ENCODE measurements at regions not wholly inside any gene's neighbourhood (a gene's known extent, or its start where the extent isn't known, plus 50 kb on each side); places are given as distances from the start of the nearest gene placed in this dataset.

- intact Hi-C loops (cut with micrococcal nuclease; ENCODE audit: unreplicated experiment), result no loop called here
- no peaks in the 10 kb centered on the region for H3K36me3 ChIP-seq (ENCODE audit: insufficient read depth, low read length, poor library complexity, severe bottlenecking)
- no TSS peak for BruUV-seq (replicated peaks)
- ChIA-PET POLR2A (ENCODE audit: low non-redundant PET) (no interaction called here), CTCF (no interaction called here)
- no peaks in the 10 kb centered on the region for H3K9me3 ChIP-seq (ENCODE audit: low read depth, low read length, poor library complexity, severe bottlenecking)
- no peak for TF ChIP-seq EZH2 (IDR thresholded peaks at IDR 0.05; ENCODE audit: borderline replicate concordance, low read depth, low read length, poor library complexity, severe bottlenecking)
- no peak for TF ChIP-seq CTCF (conservative IDR thresholded peaks at IDR 0.05; ENCODE audit: low read depth, low read length)
- H3K27me3 ChIP-seq (replicated peaks; ENCODE audit: insufficient read depth, low read depth, low read length, poor library complexity), result no peaks in the 10 kb centered on the region
- H3K4me3 ChIP-seq (ENCODE audit: low read depth, low read length, poor library complexity, severe bottlenecking), result no peak overlapping the region
- DNase-seq (ENCODE audit: low spot score), result no peak
- no peaks in the 10 kb centered on the region for H3K4me1 ChIP-seq (ENCODE audit: insufficient read depth, low read length, poor library complexity, severe bottlenecking)
- no peak overlapping the region for H3K27ac ChIP-seq (ENCODE audit: low read depth, low read length, poor library complexity, severe bottlenecking)
Observed at GRCh38 chr5:105259581-105260217, 1697.1 kb upstream of the NUDT12 start.

DNA sequence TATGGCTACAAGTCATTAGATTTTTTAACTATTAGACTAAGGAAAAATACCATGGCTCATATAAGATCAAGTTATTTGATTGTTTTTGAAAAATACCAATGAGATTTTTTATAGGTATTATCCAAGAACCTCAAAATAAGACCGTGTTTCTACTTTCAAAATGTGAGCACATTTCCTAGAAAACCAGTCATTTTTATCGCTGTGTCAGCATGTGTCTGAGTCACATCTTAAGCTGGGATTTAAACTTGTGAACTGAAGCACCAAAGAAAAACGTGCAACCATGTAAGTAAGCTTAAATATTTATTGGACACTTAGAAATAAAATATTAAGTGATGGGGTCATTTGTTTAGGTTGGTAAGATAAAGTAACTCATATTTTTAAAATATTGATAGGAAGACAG lies 1676.0 kb upstream of the NUDT12 start:
- Histone ChIP-seq H3K9me3 (ENCODE audit: low read depth, low read length, poor library complexity, severe bottlenecking) (no peaks in the 10 kb centered on the region), H3K4me1 (ENCODE audit: insufficient read depth, low read length, poor library complexity, severe bottlenecking) (no peaks in the 10 kb centered on the region), H3K36me3 (ENCODE audit: insufficient read depth, low read length, poor library complexity, severe bottlenecking) (no peaks in the 10 kb centered on the region), H3K27me3 (replicated peaks; ENCODE audit: insufficient read depth, low read depth, low read length, poor library complexity) (no peaks in the 10 kb centered on the region), H3K27ac (ENCODE audit: low read depth, low read length, poor library complexity, severe bottlenecking) (no peak overlapping the region), H3K4me3 (ENCODE audit: low read depth, low read length, poor library complexity, severe bottlenecking) (no peak overlapping the region)
- TF ChIP-seq CTCF (conservative IDR thresholded peaks at IDR 0.05; ENCODE audit: low read depth, low read length) (no peak), EZH2 (IDR thresholded peaks at IDR 0.05; ENCODE audit: borderline replicate concordance, low read depth, low read length, poor library complexity, severe bottlenecking) (no peak)
- no TSS peak for BruUV-seq (replicated peaks)
- ChIA-PET CTCF (no interaction called here), POLR2A (ENCODE audit: low non-redundant PET) (no interaction called here)
- intact Hi-C loops (cut with micrococcal nuclease; ENCODE audit: unreplicated experiment), result no loop called here
- DNase-seq (ENCODE audit: low spot score), result no peak

GRCh38 chr5:105230516-105231157 lies 1668.0 kb upstream of the NUDT12 start:
- Histone ChIP-seq H3K9me3 (ENCODE audit: low read depth, low read length, poor library complexity, severe bottlenecking) (no peaks in the 10 kb centered on the region), H3K27ac (ENCODE audit: low read depth, low read length, poor library complexity, severe bottlenecking) (no peak overlapping the region), H3K36me3 (ENCODE audit: insufficient read depth, low read length, poor library complexity, severe bottlenecking) (no peaks in the 10 kb centered on the region), H3K4me3 (ENCODE audit: low read depth, low read length, poor library complexity, severe bottlenecking) (no peak overlapping the region), H3K27me3 (replicated peaks; ENCODE audit: insufficient read depth, low read depth, low read length, poor library complexity) (no peaks in the 10 kb centered on the region), H3K4me1 (ENCODE audit: insufficient read depth, low read length, poor library complexity, severe bottlenecking) (no peaks in the 10 kb centered on the region)
- intact Hi-C loops (cut with micrococcal nuclease; ENCODE audit: unreplicated experiment), result no loop called here
- TF ChIP-seq EZH2 (IDR thresholded peaks at IDR 0.05; ENCODE audit: borderline replicate concordance, low read depth, low read length, poor library complexity, severe bottlenecking) (no peak), CTCF (conservative IDR thresholded peaks at IDR 0.05; ENCODE audit: low read depth, low read length) (no peak)
- POLR2A ChIA-PET (ENCODE audit: low non-redundant PET), result no interaction called here
- no peak for DNase-seq (ENCODE audit: low spot score)
- no TSS peak for BruUV-seq (replicated peaks)
- CTCF ChIA-PET, result no interaction called here

Measured in A673 (cell line).